Neural crest cell (in vitro differentiated cells): ENCODE measurements at regions not wholly inside any gene's neighbourhood (a gene's known extent, or its start where the extent isn't known, plus 50 kb on each side); places are given as distances from the start of the nearest gene placed in this dataset.
"Not testable (repeated sequence)": the region's sequence is repeated elsewhere in the genome, so short reads cannot be mapped to it uniquely, and the experiment has no call there.

ENCODE experiments used
- DNase-seq: peaks from one replicate; pipeline ENCODE4 v3.0.0; 2021; ENCODE audit warnings: low read depth, mixed read lengths, low spot score
- H3K27ac Mint-ChIP-seq: one replicate; pipeline ENCODE4 v1.8.0; 2021; ENCODE audit warnings: mild to moderate bottlenecking, mixed read lengths; ENCODE audit not compliant: unreplicated experiment
- H3K27me3 Mint-ChIP-seq: 2 replicates; pipeline ENCODE4 v1.8.0; 2021; ENCODE audit warnings: low read depth, mild to moderate bottlenecking, mixed read lengths
- H3K36me3 Mint-ChIP-seq: 2 replicates; pipeline ENCODE4 v1.8.0; 2021; ENCODE audit warnings: low read depth, mild to moderate bottlenecking, mixed read lengths
- H3K4me1 Mint-ChIP-seq: 2 replicates; pipeline ENCODE4 v1.8.0; 2021; ENCODE audit warnings: mixed read lengths
- H3K4me3 Mint-ChIP-seq: one replicate; pipeline ENCODE4 v1.8.0; 2021; ENCODE audit warnings: mild to moderate bottlenecking, mixed read lengths
- H3K9me3 Mint-ChIP-seq: 2 replicates; pipeline ENCODE4 v1.8.0; 2021; ENCODE audit warnings: mixed read lengths
- TF ChIP-seq, protein P1 (sequence below): fragments of 200-600 bp; sonication (generic); conservative IDR thresholded peaks from 2 replicates; pipeline ENCODE4 v1.5.0; 2021; ENCODE audit warnings: antibody characterized with exemption, mild to moderate bottlenecking

DNA sequence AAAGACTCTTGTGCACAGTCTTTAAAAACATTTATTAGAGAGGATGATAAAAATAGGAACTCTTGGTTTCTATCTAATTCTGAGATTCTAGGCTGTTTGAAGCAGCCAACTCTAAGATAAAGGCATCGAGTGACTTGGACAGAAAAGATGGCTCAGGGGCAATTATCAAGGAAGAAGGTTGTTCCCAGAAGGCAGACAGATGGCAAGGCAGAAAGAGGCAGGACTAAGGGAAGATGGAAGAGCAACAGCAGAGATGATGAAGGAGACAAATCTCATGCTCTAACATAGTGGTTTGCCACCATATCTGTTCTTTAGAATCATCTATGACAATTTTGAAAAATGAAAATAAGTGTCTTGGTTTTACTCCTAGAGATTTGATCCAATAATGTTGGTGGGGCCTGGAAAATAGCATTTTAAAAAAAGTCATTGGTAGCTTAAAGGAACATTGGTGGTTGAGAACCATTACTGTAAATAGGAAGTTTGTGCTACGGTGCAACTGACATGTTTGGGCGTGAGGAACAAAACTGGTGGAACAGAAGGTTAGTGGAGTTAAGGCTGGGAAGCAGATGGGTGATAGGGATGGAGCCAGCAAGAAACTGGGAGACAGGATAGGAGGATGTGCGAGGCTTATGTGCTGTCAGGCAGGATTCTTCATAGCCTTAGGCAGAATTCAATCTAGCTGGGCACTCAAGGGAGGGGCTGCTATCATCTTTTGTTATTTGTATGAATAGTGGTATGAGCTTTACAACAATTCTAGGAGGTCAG is 751.1 kb downstream of the DHX35 start:
- TF ChIP-seq, protein P1, sequence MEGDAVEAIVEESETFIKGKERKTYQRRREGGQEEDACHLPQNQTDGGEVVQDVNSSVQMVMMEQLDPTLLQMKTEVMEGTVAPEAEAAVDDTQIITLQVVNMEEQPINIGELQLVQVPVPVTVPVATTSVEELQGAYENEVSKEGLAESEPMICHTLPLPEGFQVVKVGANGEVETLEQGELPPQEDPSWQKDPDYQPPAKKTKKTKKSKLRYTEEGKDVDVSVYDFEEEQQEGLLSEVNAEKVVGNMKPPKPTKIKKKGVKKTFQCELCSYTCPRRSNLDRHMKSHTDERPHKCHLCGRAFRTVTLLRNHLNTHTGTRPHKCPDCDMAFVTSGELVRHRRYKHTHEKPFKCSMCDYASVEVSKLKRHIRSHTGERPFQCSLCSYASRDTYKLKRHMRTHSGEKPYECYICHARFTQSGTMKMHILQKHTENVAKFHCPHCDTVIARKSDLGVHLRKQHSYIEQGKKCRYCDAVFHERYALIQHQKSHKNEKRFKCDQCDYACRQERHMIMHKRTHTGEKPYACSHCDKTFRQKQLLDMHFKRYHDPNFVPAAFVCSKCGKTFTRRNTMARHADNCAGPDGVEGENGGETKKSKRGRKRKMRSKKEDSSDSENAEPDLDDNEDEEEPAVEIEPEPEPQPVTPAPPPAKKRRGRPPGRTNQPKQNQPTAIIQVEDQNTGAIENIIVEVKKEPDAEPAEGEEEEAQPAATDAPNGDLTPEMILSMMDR, result no peak
- Mint-ChIP-seq H3K4me1 (no peaks in the 10 kb centered on the region), H3K9me3 (peaks cover 6% of the 10 kb centered on the region), H3K27me3 (no peaks in the 10 kb centered on the region), H3K27ac (no peak overlapping the region), H3K36me3 (no peaks in the 10 kb centered on the region), H3K4me3 (no peak overlapping the region)
- DNase-seq, result no peak

DNA sequence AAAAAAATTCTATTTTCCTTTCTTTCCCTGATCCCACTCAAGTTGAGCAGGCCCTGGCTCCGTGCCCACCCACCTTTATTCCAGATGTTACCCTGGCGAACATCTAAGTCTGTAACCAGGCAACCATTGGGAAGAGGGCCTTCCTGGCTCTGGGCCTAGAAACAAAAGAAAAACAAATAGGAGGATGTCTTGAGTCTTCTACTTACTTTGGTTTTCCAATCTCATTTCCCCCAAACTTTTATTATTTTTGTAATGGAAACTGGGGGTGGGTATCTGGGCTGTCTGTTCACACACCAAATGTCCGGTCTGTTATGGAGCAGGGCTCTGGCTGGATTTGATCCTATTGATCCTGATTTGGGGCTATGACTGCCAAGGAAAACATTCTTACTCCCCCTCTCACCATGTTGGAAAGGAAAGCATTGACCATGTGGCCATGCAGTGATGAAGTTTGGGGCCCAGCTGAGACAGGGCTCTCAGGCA is 744.1 kb downstream of the DHX35 start:
- Mint-ChIP-seq H3K9me3 (no peaks in the 10 kb centered on the region), H3K36me3 (no peaks in the 10 kb centered on the region), H3K4me1 (no peaks in the 10 kb centered on the region), H3K27ac (no peak overlapping the region), H3K4me3 (no peak overlapping the region), H3K27me3 (no peaks in the 10 kb centered on the region)
- no peak for DNase-seq
- TF ChIP-seq, protein P1, result no peak

DNA sequence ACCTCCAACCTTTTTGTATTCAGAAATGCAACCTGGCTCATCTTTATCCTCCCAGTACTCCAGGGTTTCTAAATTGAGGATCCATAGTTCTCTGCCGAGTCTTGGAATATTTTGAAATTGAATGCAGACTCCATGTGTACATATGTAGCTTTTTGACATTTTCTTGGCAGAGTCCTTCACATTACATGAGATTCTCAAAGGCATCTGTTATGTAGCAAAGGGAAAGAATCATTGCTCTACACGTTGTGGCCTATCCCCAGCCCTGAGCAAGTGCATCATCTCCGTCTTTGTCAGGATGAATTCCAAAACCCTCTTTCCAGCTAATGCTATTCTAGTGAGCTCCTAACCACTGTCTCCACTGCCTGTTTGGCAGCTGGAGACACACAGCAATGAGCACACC is 742.9 kb downstream of the DHX35 start:
- TF ChIP-seq, protein P1, result no peak

DNA sequence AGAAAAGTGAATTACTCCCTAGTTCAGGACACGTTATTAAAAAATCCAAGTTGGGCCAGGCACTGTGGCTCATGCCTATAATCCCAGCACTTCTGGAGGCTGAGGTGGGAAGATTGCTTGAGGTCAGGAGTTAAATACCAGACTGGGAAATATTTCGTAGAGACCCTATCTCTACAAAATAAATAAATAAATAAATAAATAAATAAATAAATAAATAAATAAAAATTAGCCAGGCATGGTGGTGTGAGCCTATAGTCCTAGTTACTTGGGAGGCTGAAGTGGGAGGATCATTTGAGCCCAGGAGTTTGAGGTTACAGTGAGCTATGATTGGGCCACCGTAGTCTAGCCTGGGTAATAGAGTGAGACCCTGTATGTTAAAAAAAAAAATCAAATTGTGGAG is 741.2 kb downstream of the DHX35 start:
- not testable (repeated sequence) for H3K4me3 Mint-ChIP-seq, H3K27ac Mint-ChIP-seq, H3K36me3 Mint-ChIP-seq

More for the DNA sequence above, 742.9 kb downstream of the DHX35 start:
- Mint-ChIP-seq H3K27me3 (no peaks in the 10 kb centered on the region), H3K36me3 (no peaks in the 10 kb centered on the region), H3K9me3 (peaks cover 3% of the 10 kb centered on the region), H3K27ac (no peak overlapping the region), H3K4me1 (no peaks in the 10 kb centered on the region), H3K4me3 (no peak overlapping the region)
- DNase-seq, result no peak

DNA sequence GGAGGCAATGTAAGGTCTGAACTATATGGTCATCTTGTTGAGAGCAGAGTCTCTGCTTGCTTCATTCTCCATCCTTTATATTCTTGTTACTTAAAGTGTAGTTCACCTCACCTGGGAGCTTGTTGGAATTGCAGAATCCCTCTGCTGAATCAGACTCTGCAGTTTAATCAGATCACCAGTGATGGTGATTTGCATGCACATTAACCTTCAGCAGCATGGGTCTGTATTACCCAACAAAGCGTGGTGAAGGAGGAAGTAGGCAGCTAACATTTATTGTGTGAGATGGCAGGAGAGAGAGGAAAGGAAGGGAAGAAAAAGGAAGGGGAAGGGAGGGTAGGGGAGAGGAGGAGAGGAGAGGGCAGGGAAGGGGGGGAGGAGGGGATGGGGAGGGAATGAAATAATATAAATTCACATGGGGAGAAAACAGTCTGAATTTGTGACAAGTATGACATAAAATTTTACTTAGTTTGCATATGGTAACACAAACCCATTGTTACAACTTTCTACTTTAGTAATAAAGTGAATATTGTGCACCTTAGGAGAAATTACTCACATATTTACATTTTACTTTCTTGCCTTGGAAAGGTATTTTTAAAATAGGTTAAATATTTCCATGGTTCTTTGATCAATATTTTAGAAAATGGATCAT is 740.7 kb downstream of the DHX35 start:
- Mint-ChIP-seq H3K4me1 (no peaks in the 10 kb centered on the region), H3K4me3 (no peak overlapping the region), H3K36me3 (no peaks in the 10 kb centered on the region), H3K27me3 (no peaks in the 10 kb centered on the region), H3K9me3 (peaks cover 6% of the 10 kb centered on the region), H3K27ac (no peak overlapping the region)
- TF ChIP-seq, protein P1, result no peak
- DNase-seq, result no peak

More for the DNA sequence above, 741.2 kb downstream of the DHX35 start:
- not testable (repeated sequence) for H3K4me1 Mint-ChIP-seq, H3K27me3 Mint-ChIP-seq, H3K9me3 Mint-ChIP-seq, DNase-seq

DNA sequence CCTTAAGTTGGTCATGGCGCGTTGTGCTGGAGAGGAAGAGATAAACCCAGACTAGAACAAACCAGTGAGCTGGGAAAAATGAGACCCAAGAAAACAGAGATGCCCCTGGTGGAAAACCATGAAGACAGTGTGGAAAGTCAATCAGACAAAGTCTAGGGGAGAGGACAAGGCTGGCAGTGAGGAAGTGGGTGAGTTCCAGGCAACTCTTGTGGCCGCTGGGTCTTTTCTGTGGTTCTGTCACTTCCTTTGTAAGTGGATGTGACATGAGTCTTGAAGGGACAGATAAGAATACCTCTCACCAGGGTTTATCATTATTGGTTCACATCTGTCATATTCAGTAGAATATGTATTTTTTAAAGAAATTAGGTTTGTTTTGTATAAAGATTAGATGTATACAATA is 738.4 kb downstream of the DHX35 start:
- DNase-seq, result no peak
- TF ChIP-seq, protein P1, result no peak
- H3K36me3 Mint-ChIP-seq, result no peaks in the 10 kb centered on the region
- H3K27me3 Mint-ChIP-seq, result no peaks in the 10 kb centered on the region
- no peaks in the 10 kb centered on the region for H3K4me1 Mint-ChIP-seq
- H3K9me3 Mint-ChIP-seq, result peaks cover 12% of the 10 kb centered on the region
- H3K27ac Mint-ChIP-seq, result no peak overlapping the region
- H3K4me3 Mint-ChIP-seq, result no peak overlapping the region
